GM10266 (cell line): ENCODE measurements at regions not wholly inside any gene's neighbourhood (a gene's known extent, or its start where the extent isn't known, plus 50 kb on each side); places are given as distances from the start of the nearest gene placed in this dataset.

Source experiments
- DNase-seq: peaks from one replicate; pipeline ENCODE4 v3.0.0; 2012; ENCODE audit errors: extremely low spot score
- TF ChIP-seq, protein P1 (sequence below): IDR thresholded peaks from 2 replicates; pipeline ENCODE4 v1.5.1; 2012; ENCODE audit warnings: mild to moderate bottlenecking, low read depth; ENCODE audit not compliant: control insufficient read depth, insufficient read depth; ENCODE audit errors: missing control alignments

DNA sequence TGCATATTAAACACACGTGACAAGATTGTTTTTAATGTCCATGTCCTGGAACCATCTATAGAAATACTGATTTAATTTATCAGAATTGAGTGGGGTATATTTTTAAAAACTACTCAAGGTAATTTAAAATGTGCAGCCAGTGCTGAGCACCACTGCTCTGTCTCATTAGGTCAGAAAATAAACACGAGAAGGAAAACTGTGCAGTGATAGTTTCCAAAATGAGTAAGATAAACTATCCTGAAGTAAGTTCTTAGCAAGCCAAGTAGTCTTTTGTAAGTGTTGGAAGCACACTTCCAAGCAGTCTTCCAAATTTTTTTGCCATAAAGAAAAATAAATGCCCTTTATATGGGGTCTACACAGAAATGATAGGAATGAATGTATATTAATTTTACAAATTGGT, 93.8 kb upstream of the DNAJC10 start:
- TF ChIP-seq, protein P1, sequence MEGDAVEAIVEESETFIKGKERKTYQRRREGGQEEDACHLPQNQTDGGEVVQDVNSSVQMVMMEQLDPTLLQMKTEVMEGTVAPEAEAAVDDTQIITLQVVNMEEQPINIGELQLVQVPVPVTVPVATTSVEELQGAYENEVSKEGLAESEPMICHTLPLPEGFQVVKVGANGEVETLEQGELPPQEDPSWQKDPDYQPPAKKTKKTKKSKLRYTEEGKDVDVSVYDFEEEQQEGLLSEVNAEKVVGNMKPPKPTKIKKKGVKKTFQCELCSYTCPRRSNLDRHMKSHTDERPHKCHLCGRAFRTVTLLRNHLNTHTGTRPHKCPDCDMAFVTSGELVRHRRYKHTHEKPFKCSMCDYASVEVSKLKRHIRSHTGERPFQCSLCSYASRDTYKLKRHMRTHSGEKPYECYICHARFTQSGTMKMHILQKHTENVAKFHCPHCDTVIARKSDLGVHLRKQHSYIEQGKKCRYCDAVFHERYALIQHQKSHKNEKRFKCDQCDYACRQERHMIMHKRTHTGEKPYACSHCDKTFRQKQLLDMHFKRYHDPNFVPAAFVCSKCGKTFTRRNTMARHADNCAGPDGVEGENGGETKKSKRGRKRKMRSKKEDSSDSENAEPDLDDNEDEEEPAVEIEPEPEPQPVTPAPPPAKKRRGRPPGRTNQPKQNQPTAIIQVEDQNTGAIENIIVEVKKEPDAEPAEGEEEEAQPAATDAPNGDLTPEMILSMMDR = no peak
- no peak for DNase-seq

DNA sequence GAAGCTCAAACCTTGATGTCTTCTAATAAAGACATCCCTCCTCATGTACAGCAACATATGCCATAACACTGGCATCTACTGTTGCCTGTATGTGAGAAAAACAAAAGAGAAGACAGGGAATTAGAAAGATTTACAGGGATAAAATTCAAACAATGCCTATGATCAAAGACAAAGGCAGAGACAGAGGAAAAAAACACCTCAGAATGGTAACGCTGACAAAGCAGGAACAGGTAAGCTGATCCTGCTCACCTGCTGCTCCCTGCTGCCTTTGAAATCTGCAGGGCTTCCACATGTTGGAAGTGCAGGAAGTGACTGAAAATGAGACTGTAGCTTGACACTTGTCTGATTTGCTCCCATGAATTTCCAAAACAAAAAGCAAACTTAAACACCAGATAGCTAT, 90.2 kb upstream of the DNAJC10 start:
- DNase-seq = no peak
- TF ChIP-seq, protein P1 = no peak

DNA sequence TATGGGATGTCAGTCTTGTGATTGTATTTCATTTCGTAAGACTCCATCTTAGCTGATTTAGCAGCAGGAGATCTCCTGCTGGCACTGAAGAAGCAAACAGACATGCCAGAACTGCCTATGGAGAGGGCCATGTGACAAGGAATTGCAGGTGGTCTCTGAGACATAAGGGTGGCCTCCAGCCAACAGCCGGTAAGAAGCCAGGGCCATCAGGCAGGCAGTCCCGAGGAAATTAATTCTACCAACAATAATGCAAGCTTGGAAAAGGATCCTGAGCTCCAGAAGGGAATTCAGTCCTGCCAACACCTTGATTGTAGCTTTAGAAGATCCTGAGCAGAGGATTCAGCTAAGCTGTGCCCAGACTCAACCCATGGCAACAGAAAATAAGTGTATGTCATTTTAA, 87.1 kb upstream of the DNAJC10 start:
- TF ChIP-seq, protein P1 = no peak
- no peak for DNase-seq

DNA sequence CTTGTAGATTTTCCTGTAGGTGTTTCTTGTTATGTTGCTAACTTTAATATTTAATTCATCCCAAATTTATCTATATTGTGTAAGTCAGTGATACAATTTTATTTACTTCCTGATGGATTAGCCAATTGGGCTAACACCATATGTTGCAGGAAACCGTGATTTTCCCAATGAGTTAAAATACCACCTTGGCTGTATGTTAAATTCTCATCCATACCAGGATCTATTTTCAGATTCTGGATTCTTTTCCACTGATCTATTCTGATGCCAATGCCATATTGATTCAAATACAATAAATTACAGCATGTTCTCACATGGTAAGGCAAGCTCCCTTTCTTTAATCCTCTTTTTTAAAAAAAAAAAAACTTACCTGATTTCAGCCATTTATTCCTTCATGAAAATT, 85.8 kb upstream of the DNAJC10 start:
- TF ChIP-seq, protein P1 = no peak
- DNase-seq = no peak

DNA sequence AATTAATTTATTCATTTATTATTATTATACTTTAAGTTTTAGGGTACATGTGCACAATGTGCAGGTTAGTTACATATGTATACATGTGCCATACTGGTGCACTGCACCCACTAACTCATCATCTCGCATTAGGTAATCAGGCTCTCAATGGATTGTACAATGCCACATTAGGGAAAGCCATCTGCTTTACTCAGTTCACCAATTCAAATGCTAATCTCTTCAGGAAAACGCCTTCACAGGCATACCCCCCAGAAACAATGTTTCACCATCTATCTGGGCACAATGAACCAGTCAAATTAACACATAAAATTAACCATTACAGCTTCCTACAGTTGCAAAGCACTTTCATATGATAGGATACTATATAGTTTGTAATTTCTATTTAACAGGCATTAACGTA, 84.8 kb upstream of the DNAJC10 start:
- TF ChIP-seq, protein P1 = no peak
- DNase-seq = no peak

DNA sequence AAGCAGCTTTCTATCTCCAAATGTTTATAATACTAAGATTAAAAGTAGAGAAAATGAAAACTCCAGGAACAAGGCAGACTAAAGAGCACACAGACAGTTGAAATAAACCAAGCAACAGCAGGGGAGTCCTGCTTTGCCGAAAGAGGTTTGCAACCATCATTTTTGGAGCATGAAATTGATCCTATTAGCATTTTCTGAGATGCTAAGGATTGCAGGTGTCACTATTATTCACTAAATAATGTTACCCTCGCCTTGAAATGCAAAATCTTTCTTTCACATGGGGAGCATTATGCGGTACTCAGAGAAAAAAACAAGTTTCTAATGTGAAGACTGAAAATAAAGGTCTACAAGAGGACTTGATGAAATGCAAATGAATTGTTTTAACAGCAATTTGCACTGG, 81.7 kb upstream of the DNAJC10 start:
- TF ChIP-seq, protein P1 = no peak
- DNase-seq = no peak

DNA sequence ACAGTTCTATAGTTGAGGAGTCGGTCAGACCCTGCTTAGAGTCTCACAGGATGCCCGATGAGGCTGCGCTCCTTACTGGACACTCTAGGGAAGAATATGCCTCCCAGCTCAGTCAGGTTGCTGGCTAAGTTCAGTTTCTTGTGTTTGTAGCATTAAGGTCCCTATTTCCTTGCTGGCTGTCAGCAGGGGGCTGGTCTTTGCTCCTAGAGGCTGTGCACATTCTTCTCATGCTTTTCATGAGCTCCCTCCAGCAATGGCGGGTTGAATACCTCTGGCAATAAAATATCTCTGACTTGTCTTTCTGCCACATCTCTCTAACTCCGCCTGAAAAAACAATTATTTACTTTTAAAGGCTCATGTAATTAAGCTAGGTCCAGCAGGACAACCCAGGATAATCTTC, 79.4 kb upstream of the DNAJC10 start:
- TF ChIP-seq, protein P1 = no peak
- DNase-seq = no peak
